ENCODE measurements at regions not wholly inside any gene's neighbourhood (a gene's known extent, or its start where the extent isn't known, plus 50 kb on each side); places are given as distances from the start of the nearest gene placed in this dataset.

DNA sequence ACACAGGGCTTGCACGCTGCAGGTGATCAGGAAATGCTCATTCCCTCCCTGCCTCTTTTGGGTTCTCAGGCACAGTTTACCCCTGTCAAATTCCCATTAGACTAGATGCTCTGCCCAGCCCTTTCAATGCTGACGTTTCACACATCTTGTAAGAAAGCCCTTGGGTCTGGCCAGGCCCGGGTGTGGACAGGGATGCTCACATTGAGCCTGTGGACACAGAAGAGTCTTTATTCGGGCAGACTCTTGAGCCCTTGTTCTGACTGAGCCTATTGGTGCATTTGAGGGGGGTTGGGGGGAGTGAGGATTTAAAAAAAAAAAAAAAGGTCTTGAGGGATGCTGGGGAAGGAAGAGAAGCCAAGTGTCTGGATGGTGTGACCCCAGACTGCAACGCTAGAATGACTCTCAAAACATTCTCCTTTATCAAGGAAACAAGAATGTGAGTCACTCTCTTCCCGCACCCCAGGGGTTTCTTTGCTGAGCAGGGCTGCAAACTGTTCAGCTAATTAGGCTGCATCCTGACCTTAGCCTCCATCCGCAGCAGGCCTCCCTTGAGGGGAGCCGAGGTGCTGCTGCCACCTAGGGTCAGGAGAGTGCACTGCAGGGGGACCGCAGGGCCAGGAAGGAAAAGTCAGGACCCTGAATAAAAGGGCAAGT is 53.6 kb upstream of the TMEM72 start:
- TF ChIP-seq, protein P1, sequence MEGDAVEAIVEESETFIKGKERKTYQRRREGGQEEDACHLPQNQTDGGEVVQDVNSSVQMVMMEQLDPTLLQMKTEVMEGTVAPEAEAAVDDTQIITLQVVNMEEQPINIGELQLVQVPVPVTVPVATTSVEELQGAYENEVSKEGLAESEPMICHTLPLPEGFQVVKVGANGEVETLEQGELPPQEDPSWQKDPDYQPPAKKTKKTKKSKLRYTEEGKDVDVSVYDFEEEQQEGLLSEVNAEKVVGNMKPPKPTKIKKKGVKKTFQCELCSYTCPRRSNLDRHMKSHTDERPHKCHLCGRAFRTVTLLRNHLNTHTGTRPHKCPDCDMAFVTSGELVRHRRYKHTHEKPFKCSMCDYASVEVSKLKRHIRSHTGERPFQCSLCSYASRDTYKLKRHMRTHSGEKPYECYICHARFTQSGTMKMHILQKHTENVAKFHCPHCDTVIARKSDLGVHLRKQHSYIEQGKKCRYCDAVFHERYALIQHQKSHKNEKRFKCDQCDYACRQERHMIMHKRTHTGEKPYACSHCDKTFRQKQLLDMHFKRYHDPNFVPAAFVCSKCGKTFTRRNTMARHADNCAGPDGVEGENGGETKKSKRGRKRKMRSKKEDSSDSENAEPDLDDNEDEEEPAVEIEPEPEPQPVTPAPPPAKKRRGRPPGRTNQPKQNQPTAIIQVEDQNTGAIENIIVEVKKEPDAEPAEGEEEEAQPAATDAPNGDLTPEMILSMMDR (IDR thresholded peaks at IDR 0.05), result peak; percentile 94
- no peak for TF ChIP-seq EZH2 (IDR thresholded peaks at IDR 0.05; ENCODE audit: borderline replicate concordance, insufficient read depth, low read depth, low read length, poor library complexity, severe bottlenecking)

Data from B cell (primary cell).